SK-MEL-5 (cell line): ENCODE measurements at regions not wholly inside any gene's neighbourhood (a gene's known extent, or its start where the extent isn't known, plus 50 kb on each side); places are given as distances from the start of the nearest gene placed in this dataset.

ENCODE experiments used
- DNase-seq: peaks from one replicate; pipeline ENCODE4 v3.0.0-alpha.2; 2016; ENCODE audit warnings: low read depth, low spot score
- in situ Hi-C: cut with HindIII; loops from 2 replicates; pipeline ENCODE4 v1.10.0; 2016; ENCODE audit warnings: low sequenced_read_pairs, high pct_unique_total_duplicates, low pct_unique_long_range_greater_than_20kb

DNA sequence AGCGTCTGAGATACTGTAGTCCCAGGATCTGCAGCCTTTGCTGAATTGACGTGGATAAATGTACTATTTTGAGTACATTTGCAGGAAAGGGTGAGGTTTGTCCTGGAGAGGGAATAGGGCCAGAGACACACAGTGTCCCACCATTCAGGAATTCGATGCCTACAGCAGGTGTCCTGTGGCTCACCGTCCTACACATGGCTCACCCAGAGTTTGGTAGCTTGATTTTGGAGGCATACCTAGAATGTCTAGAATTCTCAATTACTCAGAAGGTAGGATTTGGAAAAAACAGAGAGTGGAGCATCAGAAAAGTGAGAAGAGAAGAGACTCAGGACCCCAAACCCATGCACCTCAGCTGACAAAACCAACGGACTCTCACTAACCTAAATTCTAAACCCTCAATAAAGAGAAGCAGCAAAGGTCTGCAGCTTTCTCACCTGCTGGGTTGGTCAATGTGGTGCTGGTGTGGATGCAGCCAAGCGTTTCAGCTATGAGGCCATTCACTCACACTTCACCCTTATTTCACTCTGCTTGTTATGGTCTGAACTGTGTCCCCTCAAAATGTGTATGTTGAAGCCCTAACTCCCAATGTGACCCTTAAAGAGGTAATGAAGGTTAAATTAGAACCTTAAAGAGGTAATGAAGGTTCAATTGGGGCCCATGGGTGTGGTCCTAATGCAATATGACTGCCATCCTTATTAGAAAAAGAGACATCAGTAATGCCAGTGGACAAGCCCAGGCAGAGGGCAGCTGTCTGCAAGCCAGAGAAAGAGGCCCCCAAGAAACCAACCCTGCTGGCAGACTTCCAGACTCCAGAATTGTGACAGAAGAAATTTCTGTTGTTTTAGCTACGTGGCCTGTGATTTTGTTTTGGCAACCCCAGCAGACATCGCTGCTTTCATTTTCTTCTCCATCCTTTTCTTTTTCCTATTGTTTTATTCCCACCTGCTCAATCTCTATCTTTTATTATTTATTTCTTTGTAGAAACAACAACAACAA is 187.8 kb downstream of the SNX19 start:
- no peak for DNase-seq

DNA sequence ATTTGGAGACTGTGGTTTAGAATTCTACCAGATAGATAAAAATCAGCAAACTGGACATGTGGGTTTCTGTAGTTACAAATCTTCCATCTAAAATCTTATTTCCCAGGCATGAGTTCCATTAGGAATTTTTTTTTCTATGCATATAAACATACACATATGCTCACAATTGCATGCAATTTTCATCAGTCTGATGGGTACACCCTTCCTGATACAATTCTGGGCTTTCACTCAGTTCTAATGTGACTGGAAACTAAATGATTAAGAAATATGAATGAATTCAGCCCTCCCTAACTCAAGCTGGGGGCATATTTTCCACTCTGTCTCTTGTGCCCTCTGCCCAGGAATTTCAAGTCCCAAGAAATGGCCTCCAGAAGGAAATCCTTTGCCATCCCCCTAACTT is 187.1 kb downstream of the SNX19 start:
- no peak for DNase-seq
- in situ Hi-C loops = no loop called here

More for the DNA sequence above, 187.8 kb downstream of the SNX19 start:
- in situ Hi-C loops = no loop called here

- in situ Hi-C loops = no loop called here
- no peak for DNase-seq
Measured at GRCh38 chr11:130729678-130730300, 186.5 kb downstream of the SNX19 start.

- DNase-seq = no peak
- in situ Hi-C loops = no loop called here
Measured at GRCh38 chr11:130731401-130731800, 184.9 kb downstream of the SNX19 start.

DNA sequence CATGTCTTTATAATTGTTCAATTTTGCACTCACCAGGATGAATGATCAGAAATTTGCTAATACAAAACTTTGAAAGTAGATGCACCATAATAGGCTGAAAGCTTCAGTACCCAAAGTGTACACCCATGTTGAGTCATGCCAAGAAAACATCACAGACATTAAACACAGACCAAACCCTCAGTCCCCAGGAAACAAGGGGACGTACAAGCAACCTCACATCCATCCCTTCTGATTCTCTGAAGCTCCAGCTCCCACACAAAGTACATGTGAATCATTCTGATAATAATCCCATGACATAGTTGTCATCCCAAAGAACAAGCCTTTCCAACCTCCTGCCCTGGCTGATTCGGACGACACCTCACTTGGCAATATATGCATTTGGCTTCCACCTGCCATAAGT is 183.8 kb downstream of the SNX19 start:
- no peak for DNase-seq
- in situ Hi-C loops = no loop called here

DNA sequence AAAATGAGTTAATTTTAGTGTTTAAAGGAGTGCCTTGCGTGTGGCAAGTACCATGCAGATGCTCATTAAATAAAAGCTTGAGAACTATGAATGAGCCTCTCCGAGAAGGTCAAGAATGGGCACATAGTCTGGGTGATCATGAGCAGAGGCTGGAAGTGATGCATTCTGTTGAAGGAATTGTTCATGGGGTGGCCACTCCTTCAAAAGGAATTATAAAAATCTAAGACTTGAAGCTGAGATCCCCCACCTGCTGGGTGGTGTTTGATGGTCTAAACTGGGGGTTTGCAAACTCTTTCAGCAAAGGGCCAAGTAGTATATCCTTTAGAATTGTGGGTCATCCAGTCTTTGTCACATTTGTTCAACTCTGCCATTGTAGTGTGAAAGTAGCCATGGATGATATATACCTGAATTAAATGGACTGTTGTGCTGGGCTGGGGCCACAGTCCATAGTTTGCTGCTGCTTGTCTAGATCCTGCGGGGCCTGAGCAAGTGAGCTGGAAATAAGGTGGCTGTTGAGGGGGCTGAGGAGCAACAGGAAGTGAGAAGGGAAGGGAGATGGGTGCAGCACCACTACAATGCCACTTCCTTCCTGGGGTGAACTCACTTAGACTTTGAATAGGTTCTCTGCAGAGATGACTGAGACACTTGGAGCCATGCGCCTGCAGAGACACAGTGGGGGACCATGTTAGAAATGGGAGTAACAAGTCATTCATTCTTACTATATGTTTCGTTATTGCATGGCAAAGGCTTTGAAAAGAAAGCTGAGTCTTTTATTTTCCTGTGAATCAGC is 179.0 kb downstream of the SNX19 start:
- in situ Hi-C loops = no loop called here

GRCh38 chr11:130737866-130738431 is 178.3 kb downstream of the SNX19 start:
- no peak for DNase-seq
- in situ Hi-C loops = no loop called here

More for the DNA sequence above, 179.0 kb downstream of the SNX19 start:
- no peak for DNase-seq

DNA sequence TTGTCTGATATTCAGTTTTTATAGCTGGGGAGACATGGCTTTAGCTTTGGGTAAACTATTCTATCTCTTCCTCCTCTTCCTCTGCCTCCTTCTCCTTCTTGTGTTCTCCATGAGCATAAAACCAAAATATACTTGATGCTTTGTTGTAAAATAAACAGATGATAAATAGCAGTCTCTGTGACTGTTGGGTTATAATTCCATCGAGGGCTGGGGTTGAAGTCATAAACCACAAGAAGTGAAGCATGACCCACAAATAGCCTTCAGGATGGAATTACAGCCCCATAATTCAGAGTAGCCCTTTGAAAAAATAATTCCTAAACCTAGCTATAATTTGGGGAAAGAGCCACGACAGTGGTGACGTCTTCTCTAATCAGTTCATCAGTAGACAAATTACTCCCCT is 177.7 kb downstream of the SNX19 start:
- in situ Hi-C loops = no loop called here
- DNase-seq = no peak

- in situ Hi-C loops = no loop called here
- no peak for DNase-seq
Measured at GRCh38 chr11:130740819-130741218, 175.5 kb downstream of the SNX19 start.

DNA sequence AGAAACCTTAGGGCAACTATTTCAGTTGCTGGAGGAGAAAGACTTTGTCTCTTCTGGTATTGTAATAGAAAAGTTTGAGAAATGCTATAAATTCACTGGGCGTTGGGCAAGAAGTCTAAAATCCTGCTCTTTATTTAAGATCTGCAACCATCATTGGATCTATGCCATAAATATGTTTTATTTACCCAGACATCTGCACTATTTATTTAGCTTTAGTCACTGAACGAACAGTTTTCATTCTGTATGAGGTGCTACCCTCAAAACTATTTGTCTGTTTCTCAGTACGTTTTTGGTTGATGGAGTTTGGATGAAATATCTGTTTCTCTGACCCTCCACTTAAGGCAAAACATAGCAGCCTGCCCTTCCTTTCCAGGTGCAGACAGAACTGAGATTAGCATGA is 171.5 kb downstream of the SNX19 start:
- in situ Hi-C loops = no loop called here
- DNase-seq = no peak

DNA sequence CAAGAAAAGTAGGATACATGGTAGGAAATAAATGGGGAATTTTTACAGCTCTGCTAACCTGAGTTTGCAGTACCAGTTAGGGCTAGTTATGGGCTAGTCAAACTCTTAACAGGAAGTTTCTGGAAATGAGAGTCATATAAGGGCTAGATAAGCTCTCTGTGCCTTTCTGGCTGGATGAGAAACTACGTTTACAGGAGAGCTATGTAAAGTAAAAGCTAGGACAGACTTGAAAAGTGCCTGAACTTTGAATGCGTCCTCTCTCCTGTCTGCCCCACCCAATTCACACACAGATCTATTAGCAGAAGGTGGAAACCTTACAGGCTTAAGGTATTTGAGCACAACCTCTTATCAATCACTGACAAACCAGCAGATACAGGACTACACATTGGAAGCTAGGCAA is 167.1 kb downstream of the SNX19 start:
- no peak for DNase-seq
- in situ Hi-C loops = no loop called here

- DNase-seq = no peak
Measured at GRCh38 chr11:130760515-130761125, 155.7 kb downstream of the SNX19 start.

DNA sequence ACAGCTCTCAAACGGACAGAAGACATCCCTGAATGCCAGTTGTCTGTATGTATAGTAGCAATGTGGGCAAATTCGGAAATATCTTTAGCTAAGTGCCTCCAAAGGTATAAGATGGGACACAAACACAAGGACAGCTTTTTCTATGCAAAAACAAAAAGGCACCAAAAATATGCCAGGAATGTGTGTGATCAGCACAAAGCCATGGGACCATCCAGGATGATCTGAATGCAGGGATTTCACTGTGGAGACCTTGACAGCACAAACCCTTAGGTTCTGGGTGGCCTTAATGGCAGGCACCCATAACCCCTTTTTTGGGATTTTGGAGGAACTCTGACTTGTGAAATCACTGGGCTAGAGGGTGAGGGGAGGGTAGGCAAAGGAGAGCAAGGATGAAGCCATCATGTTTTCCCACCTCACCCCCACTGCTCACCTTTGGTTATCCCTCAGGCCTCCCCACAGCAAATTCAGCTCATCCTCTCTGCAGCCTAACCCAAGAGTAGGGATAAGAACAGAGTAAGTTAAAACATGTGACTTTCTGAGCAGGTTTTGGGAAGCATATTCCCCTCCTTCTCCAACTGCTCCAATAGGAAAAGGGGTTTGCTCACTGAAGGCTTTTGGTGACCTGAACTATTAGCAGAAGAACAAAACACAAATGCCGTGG is 154.6 kb downstream of the SNX19 start:
- in situ Hi-C loops = no loop called here
- DNase-seq = no peak

More at GRCh38 chr11:130760515-130761125, 155.7 kb downstream of the SNX19 start:
- in situ Hi-C loops = no loop called here

GRCh38 chr11:130762638-130763037 is 153.6 kb downstream of the SNX19 start:
- no peak for DNase-seq
- in situ Hi-C loops = no loop called here

GRCh38 chr11:130763087-130763980 is 152.9 kb downstream of the SNX19 start:
- in situ Hi-C loops = no loop called here
- DNase-seq = no peak

DNA sequence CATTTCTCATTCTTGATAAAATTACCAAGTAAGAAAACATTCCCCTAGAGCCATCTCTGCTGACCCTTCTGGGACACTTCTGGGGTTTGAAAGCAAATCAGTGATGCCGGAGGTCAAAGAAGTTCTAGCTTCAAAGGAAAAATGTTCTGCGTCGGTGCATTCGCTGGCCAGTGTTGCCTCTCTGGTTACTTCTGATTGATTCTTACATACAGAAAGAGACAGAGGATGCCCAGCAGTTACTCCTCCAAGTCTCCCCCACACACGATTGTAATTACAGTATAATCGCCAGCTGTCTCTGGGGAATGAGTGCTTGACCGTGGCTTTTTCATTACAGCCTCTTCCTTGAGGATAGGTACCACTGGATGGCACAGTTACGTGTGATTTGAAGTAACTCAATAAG is 150.9 kb downstream of the SNX19 start:
- no peak for DNase-seq
- in situ Hi-C loops = no loop called here
